Spinal cord (tissue), 9 donors: ENCODE measurements at regions not wholly inside any gene's neighbourhood (a gene's known extent, or its start where the extent isn't known, plus 50 kb on each side); places are given as distances from the start of the nearest gene placed in this dataset.
"Not testable (repeated sequence)": the region's sequence is repeated elsewhere in the genome, so short reads cannot be mapped to it uniquely, and the experiment has no call there.

Experiments
- DNase-seq, 6 donors: peaks; one replicate each; pipeline versions ENCODE4 v3.0.0 to v3.0.0-alpha.2; 2013 to 2015; ENCODE audit warnings: low spot score in 6 of 6, low read depth in 4 of 6
- H3K27ac ChIP-seq: one replicate; pipeline ENCODE4 v1.5.1; 2013; ENCODE audit warnings: low read depth, low read length, control low read depth
- H3K27me3 ChIP-seq: one replicate; pipeline ENCODE4 v1.6.1; 2013; ENCODE audit warnings: low read length; ENCODE audit not compliant: control insufficient read depth, insufficient read depth
- H3K36me3 ChIP-seq: one replicate; pipeline ENCODE4 v1.6.1; 2013; ENCODE audit warnings: low read length; ENCODE audit not compliant: control insufficient read depth, insufficient read depth
- H3K4me1 ChIP-seq: one replicate; pipeline ENCODE4 v1.6.1; 2013; ENCODE audit warnings: low read length; ENCODE audit not compliant: control insufficient read depth, insufficient read depth
- H3K4me3 ChIP-seq: one replicate; pipeline ENCODE4 v1.5.1; 2013; ENCODE audit warnings: low read depth, low read length, control low read depth
- H3K9me3 ChIP-seq: one replicate; pipeline ENCODE4 v1.6.1; 2013; ENCODE audit warnings: low read length; ENCODE audit not compliant: control insufficient read depth, insufficient read depth
- WGBS: methylation state at CpG from one replicate; pipeline ENCODE4 v1.1.5; 2013; ENCODE audit warnings: missing lambda C conversion rate; ENCODE audit not compliant: insufficient coverage; 5-methylcytosine and 5-hydroxymethylcytosine counted together
- donor health status: healthy.

GRCh38 chr20:30537459-30537858 lies 720.0 kb upstream of the DEFB115 start:
- 37% methylated on average over 20 of the region's 20 CpGs for WGBS
- H3K27ac ChIP-seq, H3K4me1 ChIP-seq, H3K27me3 ChIP-seq, H3K9me3 ChIP-seq, H3K36me3 ChIP-seq: not testable (repeated sequence)
- peak in 3 of 6 donors; percentile 11 to 65 (median 22) for DNase-seq
- peak overlapping the region; percentile 32 for H3K4me3 ChIP-seq

GRCh38 chr20:30540330-30541069 lies 717.0 kb upstream of the DEFB115 start:
- not testable (repeated sequence) for H3K36me3 ChIP-seq, H3K27me3 ChIP-seq, H3K4me3 ChIP-seq, H3K4me1 ChIP-seq, H3K27ac ChIP-seq, H3K9me3 ChIP-seq, DNase-seq
- no CpG with 5 or more reads among the region's 4 CpGs for WGBS

- not testable (repeated sequence) for H3K27ac ChIP-seq
- no CpG with 5 or more reads among the region's 4 CpGs for WGBS
Measured at GRCh38 chr20:30551236-30551635, 706.2 kb upstream of the DEFB115 start.

DNA sequence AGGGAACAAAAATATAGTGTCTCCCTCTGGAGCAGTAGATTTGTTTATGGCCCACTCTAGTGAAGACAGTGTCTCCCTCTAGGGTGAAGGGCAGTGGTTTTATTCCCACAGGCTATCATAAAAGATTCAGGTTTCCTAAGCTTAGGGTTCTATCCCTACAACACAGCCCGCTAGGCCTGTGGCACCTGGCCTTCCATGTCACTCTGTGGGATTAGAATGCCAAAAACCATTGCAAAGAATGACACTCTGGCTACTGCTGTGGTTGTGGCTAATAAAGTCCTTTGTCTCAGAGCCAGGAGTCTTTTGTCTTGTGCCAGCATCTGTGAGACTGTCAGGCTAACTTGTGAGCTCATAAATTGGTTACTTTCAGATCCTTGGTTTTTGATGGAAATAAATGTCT lies 700.7 kb upstream of the DEFB115 start:
- H3K36me3 ChIP-seq, H3K27ac ChIP-seq, H3K27me3 ChIP-seq, H3K4me3 ChIP-seq, H3K4me1 ChIP-seq, H3K9me3 ChIP-seq, DNase-seq: not testable (repeated sequence)
- no CpG with 5 or more reads among the region's 1 CpG for WGBS

More at GRCh38 chr20:30551236-30551635, 706.2 kb upstream of the DEFB115 start:
- H3K9me3 ChIP-seq, H3K27me3 ChIP-seq, H3K4me1 ChIP-seq, DNase-seq, H3K36me3 ChIP-seq, H3K4me3 ChIP-seq: not testable (repeated sequence)

DNA sequence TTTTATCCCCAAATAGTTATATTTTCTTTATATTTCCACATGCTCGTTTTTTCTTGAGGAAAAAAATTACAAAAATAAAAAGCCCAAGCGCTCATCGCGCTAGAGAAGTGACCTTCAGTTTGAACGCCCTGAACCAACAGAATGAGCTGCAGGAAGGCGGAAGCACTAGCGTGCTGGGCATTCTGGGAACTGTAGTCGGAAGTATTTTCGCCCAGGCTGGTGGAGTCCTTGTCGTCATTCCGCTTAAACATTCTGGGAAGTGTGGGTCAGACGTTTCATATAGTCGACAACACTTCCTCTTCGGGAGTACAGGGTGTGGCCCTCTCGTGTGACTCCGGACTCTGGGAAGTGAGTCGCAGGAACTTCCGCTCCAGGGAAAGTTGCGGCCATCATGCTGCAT lies 692.4 kb upstream of the DEFB115 start:
- 46% methylated on average over 15 of the region's 19 CpGs for WGBS

GRCh38 chr20:30569867-30570266 lies 687.6 kb upstream of the DEFB115 start:
- not testable (repeated sequence) for H3K27me3 ChIP-seq, DNase-seq, H3K4me3 ChIP-seq, H3K4me1 ChIP-seq, H3K9me3 ChIP-seq, H3K27ac ChIP-seq, H3K36me3 ChIP-seq
- 60% methylated on average over 1 of the region's 12 CpGs for WGBS

More for the DNA sequence above, 692.4 kb upstream of the DEFB115 start:
- H3K36me3 ChIP-seq, H3K27me3 ChIP-seq, H3K27ac ChIP-seq, H3K9me3 ChIP-seq, H3K4me3 ChIP-seq, H3K4me1 ChIP-seq, DNase-seq: not testable (repeated sequence)

DNA sequence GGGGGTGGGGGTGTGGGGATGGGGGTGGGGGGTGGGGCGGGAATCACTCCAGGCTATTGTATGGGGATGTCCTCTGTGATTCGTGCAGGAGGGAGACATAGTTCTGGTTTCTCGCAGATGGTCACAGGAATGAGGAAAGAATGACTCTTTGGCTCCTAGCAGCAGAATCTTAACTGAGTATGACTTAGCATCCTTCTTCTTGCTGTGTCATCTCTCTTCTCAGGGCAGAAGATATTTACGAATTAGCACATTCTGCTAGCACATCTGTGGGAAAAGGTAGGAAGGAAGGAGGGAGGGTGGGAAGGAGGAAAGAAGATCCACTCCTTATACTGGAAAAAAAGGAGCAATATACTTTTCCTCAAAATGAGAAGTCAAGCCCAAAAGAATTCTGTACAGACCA lies 686.8 kb upstream of the DEFB115 start:
- no CpG with 5 or more reads among the region's 4 CpGs for WGBS

DNA sequence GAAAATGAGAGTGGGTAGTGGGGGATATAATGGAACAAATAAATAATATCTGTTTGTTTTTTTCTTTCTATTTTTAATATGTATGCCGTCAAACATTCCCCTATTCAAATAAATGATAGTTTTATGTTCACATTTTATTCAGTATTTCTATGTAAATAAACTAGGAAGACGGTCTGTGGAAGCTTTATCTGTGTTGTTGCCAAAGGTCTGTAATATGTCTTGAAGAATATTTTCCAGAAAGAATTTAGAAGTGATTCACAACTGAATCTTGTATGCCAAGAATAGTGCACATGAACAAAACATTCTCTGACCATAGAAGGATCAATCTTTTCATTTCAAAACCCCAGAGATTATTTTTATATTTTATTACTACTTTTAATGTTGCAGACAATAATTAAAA lies 683.1 kb upstream of the DEFB115 start:
- no CpG with 5 or more reads among the region's 2 CpGs for WGBS
- not testable (repeated sequence) for H3K36me3 ChIP-seq, H3K27me3 ChIP-seq, H3K4me3 ChIP-seq, H3K27ac ChIP-seq, DNase-seq, H3K9me3 ChIP-seq, H3K4me1 ChIP-seq

More for the DNA sequence above, 686.8 kb upstream of the DEFB115 start:
- not testable (repeated sequence) for H3K27me3 ChIP-seq, H3K36me3 ChIP-seq, H3K4me1 ChIP-seq, DNase-seq, H3K27ac ChIP-seq, H3K9me3 ChIP-seq, H3K4me3 ChIP-seq

GRCh38 chr20:30579069-30579468 lies 678.4 kb upstream of the DEFB115 start:
- peak overlapping the region; percentile 5 for H3K4me3 ChIP-seq
- not testable (repeated sequence) for H3K4me1 ChIP-seq, DNase-seq, H3K36me3 ChIP-seq, H3K27me3 ChIP-seq, H3K9me3 ChIP-seq, H3K27ac ChIP-seq
- WGBS, result no CpG with 5 or more reads among the region's 6 CpGs

DNA sequence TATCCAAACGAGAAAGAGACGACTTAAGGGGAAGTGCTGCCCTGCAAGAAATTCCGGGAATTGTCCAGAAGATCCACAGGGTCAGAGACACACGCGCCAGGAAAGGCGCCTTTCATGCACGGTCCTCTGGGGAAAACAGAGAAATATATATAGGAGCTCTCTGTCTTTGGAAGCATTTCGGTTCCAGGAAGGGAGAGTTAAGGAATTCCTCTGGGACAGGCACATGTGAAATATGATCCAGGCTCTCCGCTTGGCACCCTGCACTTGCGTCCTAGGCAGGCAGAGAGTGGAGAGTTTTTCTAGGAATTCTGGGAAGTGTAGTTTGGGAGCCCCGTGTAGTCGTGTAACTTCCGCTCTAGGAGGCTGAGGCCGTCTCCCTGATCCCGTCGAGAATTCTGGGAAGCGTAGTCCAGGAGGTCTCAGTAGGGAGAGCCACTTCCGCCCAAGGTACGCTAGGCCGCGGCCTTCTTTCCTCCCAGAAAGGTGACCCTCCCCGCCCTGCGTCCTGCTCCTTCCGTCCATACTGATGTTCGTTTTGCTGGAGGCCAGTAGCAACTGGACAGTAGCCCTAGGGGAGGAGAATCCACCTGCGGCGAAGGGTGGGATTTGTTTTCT lies 677.5 kb upstream of the DEFB115 start:
- H3K4me3 ChIP-seq, result peak overlapping the region; percentile 38
- H3K27me3 ChIP-seq, H3K9me3 ChIP-seq, H3K4me1 ChIP-seq, H3K36me3 ChIP-seq: not testable (repeated sequence)
- peak overlapping the region; percentile 40 for H3K27ac ChIP-seq
- peak in 4 of 6 donors; percentile 7 to 86 (median 40) for DNase-seq
- WGBS, result 11% methylated on average over 15 of the region's 27 CpGs
